Right lobe of liver (tissue), 6 donors: ENCODE measurements at regions not wholly inside any gene's neighbourhood (a gene's known extent, or its start where the extent isn't known, plus 50 kb on each side); places are given as distances from the start of the nearest gene placed in this dataset.

ENCODE experiments used
- ATAC-seq, 4 donors: fragments of 200-7000 bp; cut with Tn5 transposase; one replicate each; pipeline ENCODE4 v1.9.1; 2020; ENCODE audit warnings: mild to moderate bottlenecking in 4 of 4, moderate library complexity in 4 of 4
- DNase-seq, 3 donors: peaks; one replicate each; pipeline ENCODE4 v3.0.0-alpha.2; 2020
- H3K27ac ChIP-seq, 3 donors: fragments of 200-600 bp; one replicate each; pipeline ENCODE4 v1.8.0; 2022
- H3K27me3 ChIP-seq, 2 donors: fragments of 200-600 bp; one replicate each; pipeline ENCODE4 v1.8.0; 2022
- H3K36me3 ChIP-seq, 4 donors: fragments of 200-600 bp; sonication (generic) in 1 of 4; one replicate each; pipeline versions ENCODE4 v1.5.1 to v1.8.0; 2017 to 2022; ENCODE audit warnings: control low read depth in 1 of 4
- H3K4me1 ChIP-seq, 4 donors: fragments of 200-600 bp; sonication (generic) in 1 of 4; one replicate each; pipeline versions ENCODE4 v1.5.1 to v1.8.0; 2017 to 2022; ENCODE audit warnings: control low read depth in 1 of 4
- H3K4me3 ChIP-seq, 3 donors: fragments of 200-600 bp; one replicate each; pipeline ENCODE4 v1.8.0; 2022
- H3K9me3 ChIP-seq, 4 donors: fragments of 200-600 bp; sonication (generic) in 1 of 4; one replicate each; pipeline versions ENCODE4 v1.5.1 to v1.8.0; 2017 to 2022; ENCODE audit warnings: control low read depth in 1 of 4
- CTCF ChIP-seq, 4 donors: fragments of 200-600 bp in 3 of 4; fragments of 450-650 bp in 1 of 4; IDR thresholded peaks; one replicate each; pipeline versions ENCODE4 v1.5.1 to v1.8.0; 2016 to 2022; ENCODE audit warnings: antibody characterized with exemption in 4 of 4, mild to moderate bottlenecking in 2 of 4
- POLR2A ChIP-seq: fragments of 450-650 bp; IDR thresholded peaks from one replicate; pipeline ENCODE4 v1.6.1; 2017; ENCODE audit warnings: antibody characterized with exemption, mild to moderate bottlenecking
- WGBS: methylation state at CpG from one replicate; pipeline ENCODE4 v1.1.6; 2018; ENCODE audit warnings: low coverage, low lambda C conversion rate; ENCODE audit not compliant: insufficient coverage; ENCODE audit errors: missing lambda C conversion rate; 5-methylcytosine and 5-hydroxymethylcytosine counted together
- intact Hi-C, 2 donors: fragments of 100-400 bp; cut with DNase I; formaldehyde crosslinking; loops; one replicate each; pipeline versions ENCODE4 v1.11.2 to v1.14.1; 2022
- donor health status: DM: no; HTN: yes; CAD: no.
- donor health status: DM: no; HTN: no; CAD: no.
- donor health status: DM: no; HTN: no; CAD: no.
- donor health status: DM: no; HTN: yes; CAD: no.
- donor health status: DM: no; HTN: yes; CAD: no.

- H3K4me3 ChIP-seq: no peak overlapping the region
- H3K27me3 ChIP-seq: no peaks in the 10 kb centered on the region
- no peaks in the 10 kb centered on the region for H3K36me3 ChIP-seq
- ATAC-seq (no peak), DNase-seq (no peak)
- no peak for TF ChIP-seq CTCF (IDR thresholded peaks at IDR 0.05)
- H3K4me1 ChIP-seq: no peaks in the 10 kb centered on the region
- intact Hi-C loops: no loop called here
- no peaks in the 10 kb centered on the region for H3K9me3 ChIP-seq
- 60% methylated on average over 3 of the region's 3 CpGs for WGBS
- no peak overlapping the region for H3K27ac ChIP-seq
Observed at GRCh38 chr4:138903185-138903584, 112.4 kb upstream of the NOCT start.

DNA sequence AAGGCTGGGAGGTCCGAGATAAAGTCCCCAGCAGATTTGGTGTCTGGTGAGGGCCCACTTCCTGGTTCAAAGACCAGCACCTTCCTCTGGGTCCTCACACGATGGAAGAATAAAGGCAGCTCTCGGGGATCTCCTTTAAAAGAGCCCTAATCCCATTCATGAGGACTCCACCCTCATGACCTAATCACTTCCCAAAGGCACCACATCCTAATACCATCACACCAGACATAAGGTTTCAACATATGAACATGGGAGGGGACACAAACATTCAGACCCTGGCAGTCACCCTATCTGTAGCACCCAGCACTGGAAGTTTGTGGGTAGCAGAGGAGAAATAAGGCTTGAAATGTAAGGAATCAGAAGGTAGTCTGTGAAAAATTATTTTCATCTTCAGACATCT is 112.9 kb upstream of the NOCT start:
- no peaks in the 10 kb centered on the region for H3K27me3 ChIP-seq
- 51% methylated on average over 2 of the region's 3 CpGs for WGBS
- H3K27ac ChIP-seq: no peak overlapping the region
- no peak for ATAC-seq
- H3K36me3 ChIP-seq: no peaks in the 10 kb centered on the region
- H3K4me1 ChIP-seq: no peaks in the 10 kb centered on the region
- H3K9me3 ChIP-seq: no peaks in the 10 kb centered on the region
- intact Hi-C loops: no loop called here
- no peak overlapping the region for H3K4me3 ChIP-seq
- TF ChIP-seq POLR2A (no peak), CTCF (IDR thresholded peaks at IDR 0.05) (no peak)
- no peak for DNase-seq

DNA sequence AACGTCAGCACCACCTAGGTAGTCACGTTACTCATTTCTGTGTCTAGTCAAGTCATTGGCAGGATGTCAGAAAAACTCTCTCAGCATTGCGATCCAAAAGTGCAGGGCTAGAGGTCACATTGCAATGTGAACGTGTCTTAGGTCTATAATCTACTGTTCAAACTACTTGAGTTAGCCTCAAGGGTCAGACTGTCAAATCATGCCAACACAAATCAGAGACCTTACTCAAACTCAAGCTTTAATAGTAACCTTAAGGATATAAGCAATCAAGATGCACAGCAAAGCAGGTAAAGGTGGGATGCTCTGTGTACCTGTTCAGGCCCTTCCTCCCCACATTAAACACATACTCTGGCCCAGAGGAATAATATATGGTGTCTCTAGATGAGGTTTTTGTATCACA is 114.4 kb upstream of the NOCT start:
- intact Hi-C loops: no loop called here
- Histone ChIP-seq H3K9me3 (no peaks in the 10 kb centered on the region), H3K36me3 (no peaks in the 10 kb centered on the region), H3K4me3 (no peak overlapping the region), H3K27ac (no peak overlapping the region), H3K4me1 (no peaks in the 10 kb centered on the region), H3K27me3 (no peaks in the 10 kb centered on the region)
- 25% methylated on average over 4 of the region's 4 CpGs for WGBS
- TF ChIP-seq POLR2A (no peak), CTCF (IDR thresholded peaks at IDR 0.05) (no peak)
- ATAC-seq: peak in 1 of 4 donors; percentile 49
- no peak for DNase-seq

GRCh38 chr4:138899999-138900398 is 115.6 kb upstream of the NOCT start:
- Histone ChIP-seq H3K36me3 (no peaks in the 10 kb centered on the region), H3K4me3 (no peak overlapping the region), H3K9me3 (no peaks in the 10 kb centered on the region), H3K27me3 (no peaks in the 10 kb centered on the region), H3K4me1 (no peaks in the 10 kb centered on the region), H3K27ac (no peak overlapping the region)
- WGBS: 74% methylated on average over 3 of the region's 3 CpGs
- intact Hi-C loops: no loop called here
- TF ChIP-seq CTCF (IDR thresholded peaks at IDR 0.05) (no peak), POLR2A (no peak)
- DNase-seq (no peak), ATAC-seq (no peak)

DNA sequence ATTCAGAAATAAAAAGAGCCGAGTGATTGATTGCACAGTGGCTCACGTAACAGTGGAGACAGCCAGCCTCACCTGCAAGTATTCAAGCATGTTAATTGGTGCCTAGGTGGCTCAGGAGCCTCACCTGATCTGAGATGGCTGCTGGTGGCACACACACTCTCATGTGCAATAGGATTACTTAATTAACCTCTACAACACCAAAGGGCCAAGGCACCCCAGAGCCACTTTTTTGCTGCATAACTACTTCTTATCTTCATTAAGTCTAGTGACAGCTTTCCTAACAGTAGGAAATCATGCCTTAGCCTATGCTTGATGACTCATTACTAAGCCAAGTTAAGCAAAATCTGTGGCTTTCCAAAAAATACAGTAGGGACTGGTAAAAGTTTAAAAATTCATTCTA is 117.3 kb upstream of the NOCT start:
- DNase-seq (no peak), ATAC-seq (no peak)
- no peaks in the 10 kb centered on the region for H3K36me3 ChIP-seq
- no peak overlapping the region for H3K4me3 ChIP-seq
- no peak for TF ChIP-seq POLR2A
- TF ChIP-seq CTCF (IDR thresholded peaks at IDR 0.05): no peak
- no peaks in the 10 kb centered on the region for H3K9me3 ChIP-seq
- 49% methylated on average over 2 of the region's 2 CpGs for WGBS
- H3K27ac ChIP-seq: no peak overlapping the region
- no peaks in the 10 kb centered on the region for H3K27me3 ChIP-seq
- no peaks in the 10 kb centered on the region for H3K4me1 ChIP-seq
- intact Hi-C loops: no loop called here
